Peyer's patch (tissue), 4 donors: ENCODE measurements at regions not wholly inside any gene's neighbourhood (a gene's known extent, or its start where the extent isn't known, plus 50 kb on each side); places are given as distances from the start of the nearest gene placed in this dataset.

Experiments
- POLR2A ChIP-seq, 2 donors: fragments of 450-650 bp; IDR thresholded peaks; one replicate each; pipeline ENCODE4 v1.5.1; 2017; ENCODE audit warnings: antibody characterized with exemption in 2 of 2, mild to moderate bottlenecking in 2 of 2, moderate library complexity in 2 of 2
- TF ChIP-seq, protein P1 (sequence below), 6 experiments: fragments of 450-650 bp in 4 of 6; fragments of 200-600 bp in 2 of 6; sonication (generic) in 1 of 6; IDR thresholded peaks; one replicate each; pipeline ENCODE4 v1.5.1; 2017 to 2019; ENCODE audit warnings: antibody characterized with exemption in 6 of 6, mild to moderate bottlenecking in 3 of 6, moderate library complexity in 1 of 6

DNA sequence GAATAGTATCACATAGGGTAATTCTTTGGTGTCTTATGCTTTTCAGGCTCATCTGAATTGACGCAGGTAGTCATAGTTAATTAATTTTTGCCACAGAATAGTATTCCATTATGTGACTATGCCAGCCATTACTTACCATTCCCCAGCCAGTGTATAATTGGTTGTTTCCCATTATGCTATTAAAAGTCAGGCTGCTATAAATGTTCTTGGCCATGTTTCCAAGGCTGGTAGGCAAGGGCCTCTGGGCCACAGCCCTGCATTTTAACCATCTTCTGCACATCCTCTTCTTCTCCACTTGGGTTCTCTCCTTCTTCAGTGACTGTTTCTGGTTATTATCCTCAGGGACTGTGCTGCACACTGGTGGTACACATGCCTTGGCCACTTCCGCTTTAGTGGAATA lies 190.9 kb downstream of the ADAMTS15 start:
- TF ChIP-seq, protein P1, sequence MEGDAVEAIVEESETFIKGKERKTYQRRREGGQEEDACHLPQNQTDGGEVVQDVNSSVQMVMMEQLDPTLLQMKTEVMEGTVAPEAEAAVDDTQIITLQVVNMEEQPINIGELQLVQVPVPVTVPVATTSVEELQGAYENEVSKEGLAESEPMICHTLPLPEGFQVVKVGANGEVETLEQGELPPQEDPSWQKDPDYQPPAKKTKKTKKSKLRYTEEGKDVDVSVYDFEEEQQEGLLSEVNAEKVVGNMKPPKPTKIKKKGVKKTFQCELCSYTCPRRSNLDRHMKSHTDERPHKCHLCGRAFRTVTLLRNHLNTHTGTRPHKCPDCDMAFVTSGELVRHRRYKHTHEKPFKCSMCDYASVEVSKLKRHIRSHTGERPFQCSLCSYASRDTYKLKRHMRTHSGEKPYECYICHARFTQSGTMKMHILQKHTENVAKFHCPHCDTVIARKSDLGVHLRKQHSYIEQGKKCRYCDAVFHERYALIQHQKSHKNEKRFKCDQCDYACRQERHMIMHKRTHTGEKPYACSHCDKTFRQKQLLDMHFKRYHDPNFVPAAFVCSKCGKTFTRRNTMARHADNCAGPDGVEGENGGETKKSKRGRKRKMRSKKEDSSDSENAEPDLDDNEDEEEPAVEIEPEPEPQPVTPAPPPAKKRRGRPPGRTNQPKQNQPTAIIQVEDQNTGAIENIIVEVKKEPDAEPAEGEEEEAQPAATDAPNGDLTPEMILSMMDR (IDR thresholded peaks at IDR 0.05), result no peak
- TF ChIP-seq POLR2A (IDR thresholded peaks at IDR 0.05), result no peak
